ENCODE measurements at regions not wholly inside any gene's neighbourhood (a gene's known extent, or its start where the extent isn't known, plus 50 kb on each side); places are given as distances from the start of the nearest gene placed in this dataset.
A peak's percentile ranks its signal among the peaks of the same experiment; 100 is the strongest.

GRCh38 chr14:88999137-88999536 is 174.7 kb downstream of the TTC8 start:
- Histone ChIP-seq H3K79me1 (ENCODE audit: low read depth, low read length) (no peaks in the 10 kb centered on the region), H3K4me3 (ENCODE audit: low read length in 2 of 2) (no peak overlapping the region), H3K4me2 (ENCODE audit: insufficient read depth, low read length, poor library complexity, severe bottlenecking) (no peak overlapping the region), H4K91ac (ENCODE audit: low read depth, low read length, poor library complexity) (no peak overlapping the region), H3K27ac (replicated peaks; ENCODE audit: low read length) (no peak overlapping the region), H3K4ac (ENCODE audit: low read length) (no peak overlapping the region), H3K9ac (ENCODE audit: low read depth, low read length, poor library complexity) (no peak overlapping the region), H4K8ac (ENCODE audit: low read depth, low read length) (no peak overlapping the region), H2BK15ac (ENCODE audit: low read length) (no peak overlapping the region), H3K14ac (ENCODE audit: low read length) (no peak overlapping the region), H3K9me3 (replicated peaks in 1 of 2; ENCODE audit: control insufficient read depth in 2 of 2, insufficient read depth in 1 of 2, low read depth in 1 of 2, low read length in 2 of 2) (no peaks in the 10 kb centered on the region), H3K36me3 (replicated peaks in 1 of 2; ENCODE audit: control insufficient read depth in 2 of 2, insufficient read depth in 2 of 2, low read length in 2 of 2) (no peaks in the 10 kb centered on the region), H2AK5ac (ENCODE audit: low read depth, low read length) (no peak overlapping the region), H2BK5ac (ENCODE audit: low read length) (no peak overlapping the region), H3K27me3 (ENCODE audit: control insufficient read depth in 3 of 3, insufficient read depth in 3 of 3, low read depth in 1 of 3, low read length in 3 of 3) (no peaks in the 10 kb centered on the region), H3K18ac (ENCODE audit: low read length) (no peak overlapping the region), H3K23ac (ENCODE audit: low read depth, low read length, poor library complexity) (no peak overlapping the region), H2AFZ (ENCODE audit: low read length) (no peak overlapping the region), H2BK12ac (ENCODE audit: low read length) (no peak overlapping the region), H3K4me1 (ENCODE audit: control insufficient read depth in 2 of 2, insufficient read depth in 1 of 2, low read depth in 1 of 2, low read length in 2 of 2) (no peaks in the 10 kb centered on the region), H2BK120ac (ENCODE audit: low read depth, low read length) (no peak overlapping the region)
- DNase-seq (ENCODE audit: low spot score), result no peak
- WGBS, 2 donors (ENCODE audit: extremely low coverage in 2 of 2, insufficient read length in 2 of 2, insufficient replicate concordance in 1 of 2), result no CpG with 5 or more reads among the region's 5 CpGs

- no peaks in the 10 kb centered on the region for H3K79me1 ChIP-seq (ENCODE audit: low read depth, low read length)
- H3K9me3 ChIP-seq (replicated peaks in 1 of 2; ENCODE audit: control insufficient read depth in 2 of 2, insufficient read depth in 1 of 2, low read depth in 1 of 2, low read length in 2 of 2), result no peaks in the 10 kb centered on the region
- H3K4ac ChIP-seq (ENCODE audit: low read length), result no peak overlapping the region
- H2BK5ac ChIP-seq (ENCODE audit: low read length), result no peak overlapping the region
- no peak overlapping the region for H3K4me2 ChIP-seq (ENCODE audit: insufficient read depth, low read length, poor library complexity, severe bottlenecking)
- H3K9ac ChIP-seq (ENCODE audit: low read depth, low read length, poor library complexity), result no peak overlapping the region
- H3K4me3 ChIP-seq (ENCODE audit: low read length in 2 of 2), result peak overlapping the region in 1 of 2 donors; percentile 31
- H3K27ac ChIP-seq (replicated peaks; ENCODE audit: low read length), result no peak overlapping the region
- no peak overlapping the region for H4K8ac ChIP-seq (ENCODE audit: low read depth, low read length)
- no peak overlapping the region for H3K23ac ChIP-seq (ENCODE audit: low read depth, low read length, poor library complexity)
- H4K91ac ChIP-seq (ENCODE audit: low read depth, low read length, poor library complexity), result no peak overlapping the region
- no CpG with 5 or more reads among the region's 9 CpGs for WGBS, 2 donors (ENCODE audit: extremely low coverage in 2 of 2, insufficient read length in 2 of 2, insufficient replicate concordance in 1 of 2)
- no peak overlapping the region for H2AK5ac ChIP-seq (ENCODE audit: low read depth, low read length)
- no peak overlapping the region for H2AFZ ChIP-seq (ENCODE audit: low read length)
- H3K36me3 ChIP-seq (replicated peaks in 1 of 2; ENCODE audit: control insufficient read depth in 2 of 2, insufficient read depth in 2 of 2, low read length in 2 of 2), result no peaks in the 10 kb centered on the region
- no peak overlapping the region for H3K18ac ChIP-seq (ENCODE audit: low read length)
- no peaks in the 10 kb centered on the region for H3K4me1 ChIP-seq (ENCODE audit: control insufficient read depth in 2 of 2, insufficient read depth in 1 of 2, low read depth in 1 of 2, low read length in 2 of 2)
- DNase-seq (ENCODE audit: low spot score), result no peak
- no peak overlapping the region for H2BK12ac ChIP-seq (ENCODE audit: low read length)
- no peak overlapping the region for H2BK120ac ChIP-seq (ENCODE audit: low read depth, low read length)
- H3K14ac ChIP-seq (ENCODE audit: low read length), result no peak overlapping the region
- no peak overlapping the region for H2BK15ac ChIP-seq (ENCODE audit: low read length)
- H3K27me3 ChIP-seq (ENCODE audit: control insufficient read depth in 3 of 3, insufficient read depth in 3 of 3, low read depth in 1 of 3, low read length in 3 of 3), result no peaks in the 10 kb centered on the region
Measured at GRCh38 chr14:89000007-89000942, 175.8 kb downstream of the TTC8 start.

- no peak overlapping the region for H2BK15ac ChIP-seq (ENCODE audit: low read length)
- H2BK12ac ChIP-seq (ENCODE audit: low read length), result no peak overlapping the region
- no peak overlapping the region for H3K18ac ChIP-seq (ENCODE audit: low read length)
- H4K91ac ChIP-seq (ENCODE audit: low read depth, low read length, poor library complexity), result no peak overlapping the region
- no peak for DNase-seq (ENCODE audit: low spot score)
- H2AK5ac ChIP-seq (ENCODE audit: low read depth, low read length), result no peak overlapping the region
- H3K4me1 ChIP-seq (ENCODE audit: control insufficient read depth in 2 of 2, insufficient read depth in 1 of 2, low read depth in 1 of 2, low read length in 2 of 2), result no peaks in the 10 kb centered on the region
- no peak overlapping the region for H3K9ac ChIP-seq (ENCODE audit: low read depth, low read length, poor library complexity)
- H3K4me3 ChIP-seq (ENCODE audit: low read length in 2 of 2), result no peak overlapping the region
- no peak overlapping the region for H2AFZ ChIP-seq (ENCODE audit: low read length)
- H3K27me3 ChIP-seq (ENCODE audit: control insufficient read depth in 3 of 3, insufficient read depth in 3 of 3, low read depth in 1 of 3, low read length in 3 of 3), result no peaks in the 10 kb centered on the region
- no peak overlapping the region for H3K14ac ChIP-seq (ENCODE audit: low read length)
- no peak overlapping the region for H4K8ac ChIP-seq (ENCODE audit: low read depth, low read length)
- no peaks in the 10 kb centered on the region for H3K36me3 ChIP-seq (replicated peaks in 1 of 2; ENCODE audit: control insufficient read depth in 2 of 2, insufficient read depth in 2 of 2, low read length in 2 of 2)
- no peaks in the 10 kb centered on the region for H3K79me1 ChIP-seq (ENCODE audit: low read depth, low read length)
- no peak overlapping the region for H2BK120ac ChIP-seq (ENCODE audit: low read depth, low read length)
- no peaks in the 10 kb centered on the region for H3K9me3 ChIP-seq (replicated peaks in 1 of 2; ENCODE audit: control insufficient read depth in 2 of 2, insufficient read depth in 1 of 2, low read depth in 1 of 2, low read length in 2 of 2)
- no peak overlapping the region for H2BK5ac ChIP-seq (ENCODE audit: low read length)
- H3K4ac ChIP-seq (ENCODE audit: low read length), result no peak overlapping the region
- no peak overlapping the region for H3K27ac ChIP-seq (replicated peaks; ENCODE audit: low read length)
- no peak overlapping the region for H3K4me2 ChIP-seq (ENCODE audit: insufficient read depth, low read length, poor library complexity, severe bottlenecking)
- H3K23ac ChIP-seq (ENCODE audit: low read depth, low read length, poor library complexity), result no peak overlapping the region
Measured at GRCh38 chr14:89004166-89004565, 179.7 kb downstream of the TTC8 start.

GRCh38 chr14:89007906-89008305 is 183.5 kb downstream of the TTC8 start:
- Histone ChIP-seq H2AFZ (ENCODE audit: low read length) (no peak overlapping the region), H3K9ac (ENCODE audit: low read depth, low read length, poor library complexity) (no peak overlapping the region), H3K14ac (ENCODE audit: low read length) (no peak overlapping the region), H3K18ac (ENCODE audit: low read length) (no peak overlapping the region), H3K79me1 (ENCODE audit: low read depth, low read length) (no peaks in the 10 kb centered on the region), H3K4ac (ENCODE audit: low read length) (no peak overlapping the region), H2BK12ac (ENCODE audit: low read length) (no peak overlapping the region), H3K27ac (replicated peaks; ENCODE audit: low read length) (no peak overlapping the region), H2AK5ac (ENCODE audit: low read depth, low read length) (no peak overlapping the region), H3K36me3 (replicated peaks in 1 of 2; ENCODE audit: control insufficient read depth in 2 of 2, insufficient read depth in 2 of 2, low read length in 2 of 2) (no peaks in the 10 kb centered on the region), H3K27me3 (ENCODE audit: control insufficient read depth in 3 of 3, insufficient read depth in 3 of 3, low read depth in 1 of 3, low read length in 3 of 3) (no peaks in the 10 kb centered on the region), H3K23ac (ENCODE audit: low read depth, low read length, poor library complexity) (no peak overlapping the region), H2BK5ac (ENCODE audit: low read length) (no peak overlapping the region), H3K4me3 (ENCODE audit: low read length in 2 of 2) (no peak overlapping the region), H3K4me2 (ENCODE audit: insufficient read depth, low read length, poor library complexity, severe bottlenecking) (no peak overlapping the region), H4K8ac (ENCODE audit: low read depth, low read length) (no peak overlapping the region), H2BK15ac (ENCODE audit: low read length) (no peak overlapping the region), H3K9me3 (replicated peaks in 1 of 2; ENCODE audit: control insufficient read depth in 2 of 2, insufficient read depth in 1 of 2, low read depth in 1 of 2, low read length in 2 of 2) (peaks cover 0 to 2% of the 10 kb centered on the region in 2 donors), H4K91ac (ENCODE audit: low read depth, low read length, poor library complexity) (no peak overlapping the region), H2BK120ac (ENCODE audit: low read depth, low read length) (no peak overlapping the region), H3K4me1 (ENCODE audit: control insufficient read depth in 2 of 2, insufficient read depth in 1 of 2, low read depth in 1 of 2, low read length in 2 of 2) (no peaks in the 10 kb centered on the region)
- DNase-seq (ENCODE audit: low spot score), result no peak

All from neuronal stem cell (in vitro differentiated cells).